ENCODE measurements at regions not wholly inside any gene's neighbourhood (a gene's known extent, or its start where the extent isn't known, plus 50 kb on each side); places are given as distances from the start of the nearest gene placed in this dataset.
"Not testable (repeated sequence)": the region's sequence is repeated elsewhere in the genome, so short reads cannot be mapped to it uniquely, and the experiment has no call there.

DNA sequence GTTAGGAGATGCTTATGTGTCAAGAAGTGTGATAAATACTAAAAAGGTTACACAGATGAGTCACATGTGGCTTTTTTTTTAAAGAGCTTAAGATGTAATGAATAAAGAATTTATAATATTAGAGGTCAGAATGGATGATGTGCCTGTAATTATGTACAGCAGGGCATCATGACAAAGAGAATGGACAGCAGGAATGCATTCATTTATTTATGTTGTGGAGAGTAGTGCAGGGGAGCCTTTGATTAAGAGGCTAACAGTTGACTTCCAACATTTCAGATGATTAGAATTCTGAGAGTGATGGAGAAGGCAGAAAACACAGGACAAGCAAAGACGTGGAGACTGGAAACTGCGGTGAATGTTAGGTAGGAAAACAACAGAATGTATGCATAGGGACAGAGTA, 691.4 kb upstream of the POM121L12 start:
- Histone ChIP-seq H3K9me3 (ENCODE audit: control insufficient read depth, low read length) (peaks cover 20% of the 10 kb centered on the region), H3K18ac (ENCODE audit: low read depth in 1 of 2, low read length in 2 of 2) (no peak overlapping the region), H3K4me1 (ENCODE audit: control insufficient read depth, insufficient read depth, low read depth, low read length) (no peaks in the 10 kb centered on the region), H3K9ac (ENCODE audit: low read length) (no peak overlapping the region), H3K4ac (ENCODE audit: low read depth in 1 of 2, low read length in 2 of 2) (no peak overlapping the region), H3K23ac (ENCODE audit: low read length in 2 of 2) (no peak overlapping the region), H4K8ac (ENCODE audit: low read length) (no peak overlapping the region), H3K27me3 (ENCODE audit: control insufficient read depth in 1 of 2, insufficient read depth in 1 of 2, low read length in 2 of 2) (no peaks in the 10 kb centered on the region), H3K14ac (ENCODE audit: low read length in 2 of 2) (no peak overlapping the region), H3K4me3 (ENCODE audit: insufficient read depth in 1 of 2, low read depth in 1 of 2, low read length in 2 of 2) (no peak overlapping the region), H2BK120ac (ENCODE audit: low read depth, low read length) (no peak overlapping the region), H4K91ac (ENCODE audit: low read length) (no peak overlapping the region), H2BK5ac (ENCODE audit: low read depth, low read length, poor library complexity, severe bottlenecking) (no peak overlapping the region), H2BK12ac (ENCODE audit: low read length in 2 of 2) (no peak overlapping the region), H3K36me3 (ENCODE audit: control insufficient read depth in 1 of 2, insufficient read depth in 2 of 2, low read depth in 1 of 2, low read length in 2 of 2) (no peaks in the 10 kb centered on the region), H3K27ac (ENCODE audit: low read length, poor library complexity, severe bottlenecking) (no peak overlapping the region), H2BK15ac (ENCODE audit: low read depth, poor library complexity, severe bottlenecking) (no peak overlapping the region), H2AK5ac (ENCODE audit: low read length, severe bottlenecking) (no peak overlapping the region), H3K4me2 (ENCODE audit: low read length, poor library complexity, severe bottlenecking) (no peak overlapping the region), H3K79me1 (replicated peaks; ENCODE audit: low read length, poor library complexity, severe bottlenecking) (no peaks in the 10 kb centered on the region), H2AFZ (ENCODE audit: low read depth, low read length) (no peak overlapping the region)
- WGBS: 76% methylated on average over 2 of the region's 2 CpGs
- no peak for DNase-seq

DNA sequence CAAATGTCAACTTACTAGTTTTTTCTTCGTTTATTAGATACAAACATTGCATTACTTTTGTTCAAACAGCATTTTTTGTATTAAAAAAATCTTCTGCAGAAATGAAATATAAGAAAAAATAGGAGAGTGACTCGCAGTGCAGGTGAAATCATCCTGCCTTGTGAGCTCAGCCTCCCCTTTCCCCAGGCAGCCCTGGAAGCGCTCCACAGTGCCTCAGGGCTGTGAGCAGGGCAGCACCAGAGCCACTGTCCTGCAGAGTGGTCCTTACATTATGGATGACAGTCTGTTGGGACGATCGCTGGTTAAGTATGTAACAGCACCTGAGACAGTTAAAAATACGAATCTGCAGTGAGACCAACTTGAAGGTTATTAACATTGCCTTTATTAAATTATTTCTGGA, 695.4 kb upstream of the POM121L12 start:
- whole genome bisulfite sequencing: 74% methylated on average over 5 of the region's 6 CpGs

DNA sequence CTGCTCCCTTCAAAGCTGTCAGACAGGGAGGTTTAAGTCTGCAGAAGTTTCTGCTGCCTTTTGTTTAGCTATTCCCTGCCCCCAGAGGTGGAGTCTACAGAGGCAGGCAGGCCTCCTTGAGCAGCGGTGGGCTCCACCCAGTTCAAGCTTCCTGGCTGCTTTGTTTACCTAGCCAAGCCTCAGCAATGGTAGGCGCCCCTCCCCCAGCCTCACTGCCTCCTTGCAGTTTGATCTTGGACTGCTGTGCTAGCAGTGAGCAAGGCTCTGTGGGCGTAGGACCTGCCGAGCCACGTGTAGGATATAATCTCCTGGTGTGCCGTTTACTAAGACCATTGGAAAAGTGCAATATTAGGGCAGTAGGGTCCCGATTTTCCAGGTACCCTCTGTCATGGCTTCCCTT, 707.1 kb upstream of the POM121L12 start:
- not testable (repeated sequence) for H3K4me1 ChIP-seq (ENCODE audit: control insufficient read depth, insufficient read depth, low read depth, low read length); H2BK5ac ChIP-seq (ENCODE audit: low read depth, low read length, poor library complexity, severe bottlenecking); H2BK120ac ChIP-seq (ENCODE audit: low read depth, low read length); H2AK5ac ChIP-seq (ENCODE audit: low read length, severe bottlenecking); DNase-seq; H4K91ac ChIP-seq (ENCODE audit: low read length); H3K36me3 ChIP-seq (ENCODE audit: control insufficient read depth in 1 of 2, insufficient read depth in 2 of 2, low read depth in 1 of 2, low read length in 2 of 2); H3K14ac ChIP-seq (ENCODE audit: low read length in 2 of 2); H3K23ac ChIP-seq (ENCODE audit: low read length in 2 of 2); H3K4ac ChIP-seq (ENCODE audit: low read depth in 1 of 2, low read length in 2 of 2); H3K4me2 ChIP-seq (ENCODE audit: low read length, poor library complexity, severe bottlenecking); H2BK15ac ChIP-seq (ENCODE audit: low read depth, poor library complexity, severe bottlenecking); H3K9me3 ChIP-seq (ENCODE audit: control insufficient read depth, low read length); H3K27me3 ChIP-seq (ENCODE audit: control insufficient read depth in 1 of 2, insufficient read depth in 1 of 2, low read length in 2 of 2); H3K9ac ChIP-seq (ENCODE audit: low read length); H2AFZ ChIP-seq (ENCODE audit: low read depth, low read length); H4K8ac ChIP-seq (ENCODE audit: low read length); H3K4me3 ChIP-seq (ENCODE audit: insufficient read depth in 1 of 2, low read depth in 1 of 2, low read length in 2 of 2); H3K27ac ChIP-seq (ENCODE audit: low read length, poor library complexity, severe bottlenecking); H2BK12ac ChIP-seq (ENCODE audit: low read length in 2 of 2); H3K79me1 ChIP-seq (replicated peaks; ENCODE audit: low read length, poor library complexity, severe bottlenecking); H3K18ac ChIP-seq (ENCODE audit: low read depth in 1 of 2, low read length in 2 of 2)
- 78% methylated on average over 7 of the region's 7 CpGs for WGBS

More for the DNA sequence above, 695.4 kb upstream of the POM121L12 start:
- DNase-seq: no peak
- H2BK120ac ChIP-seq (ENCODE audit: low read depth, low read length): no peak overlapping the region
- no peak overlapping the region for H3K4me2 ChIP-seq (ENCODE audit: low read length, poor library complexity, severe bottlenecking)
- no peaks in the 10 kb centered on the region for H3K36me3 ChIP-seq (ENCODE audit: control insufficient read depth in 1 of 2, insufficient read depth in 2 of 2, low read depth in 1 of 2, low read length in 2 of 2)
- H3K23ac ChIP-seq (ENCODE audit: low read length in 2 of 2): no peak overlapping the region
- no peak overlapping the region for H3K9ac ChIP-seq (ENCODE audit: low read length)
- no peaks in the 10 kb centered on the region for H3K27me3 ChIP-seq (ENCODE audit: control insufficient read depth in 1 of 2, insufficient read depth in 1 of 2, low read length in 2 of 2)
- no peaks in the 10 kb centered on the region for H3K79me1 ChIP-seq (replicated peaks; ENCODE audit: low read length, poor library complexity, severe bottlenecking)
- no peak overlapping the region for H3K18ac ChIP-seq (ENCODE audit: low read depth in 1 of 2, low read length in 2 of 2)
- no peak overlapping the region for H3K14ac ChIP-seq (ENCODE audit: low read length in 2 of 2)
- H3K4ac ChIP-seq (ENCODE audit: low read depth in 1 of 2, low read length in 2 of 2): no peak overlapping the region
- H3K27ac ChIP-seq (ENCODE audit: low read length, poor library complexity, severe bottlenecking): no peak overlapping the region
- no peak overlapping the region for H4K8ac ChIP-seq (ENCODE audit: low read length)
- no peak overlapping the region for H2AK5ac ChIP-seq (ENCODE audit: low read length, severe bottlenecking)
- no peak overlapping the region for H2BK5ac ChIP-seq (ENCODE audit: low read depth, low read length, poor library complexity, severe bottlenecking)
- no peak overlapping the region for H3K4me3 ChIP-seq (ENCODE audit: insufficient read depth in 1 of 2, low read depth in 1 of 2, low read length in 2 of 2)
- no peak overlapping the region for H2BK15ac ChIP-seq (ENCODE audit: low read depth, poor library complexity, severe bottlenecking)
- H2AFZ ChIP-seq (ENCODE audit: low read depth, low read length): no peak overlapping the region
- H3K4me1 ChIP-seq (ENCODE audit: control insufficient read depth, insufficient read depth, low read depth, low read length): no peaks in the 10 kb centered on the region
- no peak overlapping the region for H2BK12ac ChIP-seq (ENCODE audit: low read length in 2 of 2)
- no peak overlapping the region for H4K91ac ChIP-seq (ENCODE audit: low read length)
- H3K9me3 ChIP-seq (ENCODE audit: control insufficient read depth, low read length): peaks cover 15% of the 10 kb centered on the region

DNA sequence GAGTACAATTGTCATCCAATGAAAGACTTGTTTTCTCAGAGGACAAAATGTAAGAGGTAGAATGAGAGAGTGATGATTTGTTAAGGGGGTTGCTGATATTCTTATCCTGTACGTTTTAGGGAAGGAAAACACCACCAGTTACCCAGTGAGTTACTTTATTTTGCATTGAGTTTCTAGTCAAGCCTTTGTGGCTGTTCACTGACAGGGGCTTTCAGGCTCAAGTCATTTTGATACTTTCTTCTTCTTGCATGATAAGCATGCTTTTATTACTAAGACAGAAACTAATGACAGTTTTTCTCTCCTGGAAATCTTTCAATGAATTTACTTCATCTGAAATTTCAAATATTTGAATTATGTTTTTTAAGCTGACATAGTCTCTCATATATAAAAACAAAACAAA, 710.2 kb upstream of the POM121L12 start:
- no peaks in the 10 kb centered on the region for H3K79me1 ChIP-seq (replicated peaks; ENCODE audit: low read length, poor library complexity, severe bottlenecking)
- no peak overlapping the region for H3K4me2 ChIP-seq (ENCODE audit: low read length, poor library complexity, severe bottlenecking)
- H3K27ac ChIP-seq (ENCODE audit: low read length, poor library complexity, severe bottlenecking): no peak overlapping the region
- no peak overlapping the region for H2BK12ac ChIP-seq (ENCODE audit: low read length in 2 of 2)
- no peak overlapping the region for H3K18ac ChIP-seq (ENCODE audit: low read depth in 1 of 2, low read length in 2 of 2)
- no peak overlapping the region for H2BK15ac ChIP-seq (ENCODE audit: low read depth, poor library complexity, severe bottlenecking)
- no peak overlapping the region for H2AFZ ChIP-seq (ENCODE audit: low read depth, low read length)
- no peak overlapping the region for H3K4me3 ChIP-seq (ENCODE audit: insufficient read depth in 1 of 2, low read depth in 1 of 2, low read length in 2 of 2)
- H2AK5ac ChIP-seq (ENCODE audit: low read length, severe bottlenecking): no peak overlapping the region
- 21% methylated on average over 1 of the region's 1 CpG for WGBS
- no peak overlapping the region for H2BK5ac ChIP-seq (ENCODE audit: low read depth, low read length, poor library complexity, severe bottlenecking)
- H3K9me3 ChIP-seq (ENCODE audit: control insufficient read depth, low read length): peaks cover 22% of the 10 kb centered on the region
- no peak overlapping the region for H3K14ac ChIP-seq (ENCODE audit: low read length in 2 of 2)
- no peaks in the 10 kb centered on the region for H3K4me1 ChIP-seq (ENCODE audit: control insufficient read depth, insufficient read depth, low read depth, low read length)
- no peak overlapping the region for H3K9ac ChIP-seq (ENCODE audit: low read length)
- DNase-seq: no peak
- no peak overlapping the region for H2BK120ac ChIP-seq (ENCODE audit: low read depth, low read length)
- H4K8ac ChIP-seq (ENCODE audit: low read length): no peak overlapping the region
- H4K91ac ChIP-seq (ENCODE audit: low read length): no peak overlapping the region
- H3K36me3 ChIP-seq (ENCODE audit: control insufficient read depth in 1 of 2, insufficient read depth in 2 of 2, low read depth in 1 of 2, low read length in 2 of 2): no peaks in the 10 kb centered on the region
- H3K4ac ChIP-seq (ENCODE audit: low read depth in 1 of 2, low read length in 2 of 2): no peak overlapping the region
- H3K27me3 ChIP-seq (ENCODE audit: control insufficient read depth in 1 of 2, insufficient read depth in 1 of 2, low read length in 2 of 2): no peaks in the 10 kb centered on the region
- H3K23ac ChIP-seq (ENCODE audit: low read length in 2 of 2): no peak overlapping the region

Measured in mesenchymal stem cell (in vitro differentiated cells and primary cell).